ENCODE measurements at regions not wholly inside any gene's neighbourhood (a gene's known extent, or its start where the extent isn't known, plus 50 kb on each side); places are given as distances from the start of the nearest gene placed in this dataset.

DNA sequence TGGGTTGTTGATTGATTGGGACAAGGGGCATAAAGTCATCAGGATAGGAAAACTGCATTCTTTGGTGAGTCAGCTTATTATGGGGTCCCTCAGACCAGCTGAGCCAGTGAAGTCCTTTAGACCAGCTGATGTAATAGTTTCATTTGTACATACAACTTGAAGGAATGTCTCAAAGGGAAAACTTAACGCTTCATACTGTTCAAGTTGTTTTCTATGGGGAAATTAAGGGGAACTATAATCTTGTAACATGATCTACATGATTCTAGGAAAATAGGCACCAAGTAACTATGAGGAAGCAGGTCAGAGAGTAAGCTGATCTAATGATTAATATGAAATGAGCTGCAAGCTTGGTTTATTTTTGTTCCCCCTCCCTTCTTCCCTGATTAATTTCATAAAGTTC is 175.1 kb upstream of the GRID2 start:
- Histone ChIP-seq H3K9ac (ENCODE audit: insufficient read depth, low read length) (no peak overlapping the region), H3K4me1 (ENCODE audit: control insufficient read depth, extremely low read depth, insufficient read depth, low read length) (no peaks in the 10 kb centered on the region), H3K27me3 (ENCODE audit: control insufficient read depth, insufficient read depth, low read length) (no peaks in the 10 kb centered on the region), H3K27ac (ENCODE audit: insufficient read depth, low read length) (no peak overlapping the region), H3K79me2 (ENCODE audit: control insufficient read depth, insufficient read depth, low read length) (no peaks in the 10 kb centered on the region), H2AFZ (ENCODE audit: low read length) (no peak overlapping the region), H3K9me3 (ENCODE audit: control insufficient read depth, insufficient read depth, low read depth, low read length) (no peaks in the 10 kb centered on the region), H3K36me3 (ENCODE audit: control insufficient read depth, insufficient read depth, low read length) (no peaks in the 10 kb centered on the region), H3K4me3 (replicated peaks in 1 of 4; ENCODE audit: control extremely low read depth in 1 of 4, insufficient read depth in 1 of 4, low read depth in 3 of 4, low read length in 4 of 4) (no peak overlapping the region), H4K20me1 (ENCODE audit: control insufficient read depth, extremely low read depth, insufficient read depth, low read length) (no peaks in the 10 kb centered on the region), H3K4me2 (ENCODE audit: extremely low read depth, insufficient read depth, low read length) (no peak overlapping the region)
- TF ChIP-seq EZH2 (IDR thresholded peaks at IDR 0.05; ENCODE audit: low read length, missing control alignments), result no peak
- TF ChIP-seq, protein P1, sequence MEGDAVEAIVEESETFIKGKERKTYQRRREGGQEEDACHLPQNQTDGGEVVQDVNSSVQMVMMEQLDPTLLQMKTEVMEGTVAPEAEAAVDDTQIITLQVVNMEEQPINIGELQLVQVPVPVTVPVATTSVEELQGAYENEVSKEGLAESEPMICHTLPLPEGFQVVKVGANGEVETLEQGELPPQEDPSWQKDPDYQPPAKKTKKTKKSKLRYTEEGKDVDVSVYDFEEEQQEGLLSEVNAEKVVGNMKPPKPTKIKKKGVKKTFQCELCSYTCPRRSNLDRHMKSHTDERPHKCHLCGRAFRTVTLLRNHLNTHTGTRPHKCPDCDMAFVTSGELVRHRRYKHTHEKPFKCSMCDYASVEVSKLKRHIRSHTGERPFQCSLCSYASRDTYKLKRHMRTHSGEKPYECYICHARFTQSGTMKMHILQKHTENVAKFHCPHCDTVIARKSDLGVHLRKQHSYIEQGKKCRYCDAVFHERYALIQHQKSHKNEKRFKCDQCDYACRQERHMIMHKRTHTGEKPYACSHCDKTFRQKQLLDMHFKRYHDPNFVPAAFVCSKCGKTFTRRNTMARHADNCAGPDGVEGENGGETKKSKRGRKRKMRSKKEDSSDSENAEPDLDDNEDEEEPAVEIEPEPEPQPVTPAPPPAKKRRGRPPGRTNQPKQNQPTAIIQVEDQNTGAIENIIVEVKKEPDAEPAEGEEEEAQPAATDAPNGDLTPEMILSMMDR (conservative IDR thresholded peaks at IDR 0.05 in 1 of 2, IDR thresholded peaks at IDR 0.05 in 1 of 2; ENCODE audit: low read depth in 1 of 2, low read length in 2 of 2), result no peak
- peak in 1 of 2 donors; percentile 64 for DNase-seq (ENCODE audit: low read depth in 2 of 2)

- H3K27me3 ChIP-seq (ENCODE audit: control insufficient read depth, insufficient read depth, low read length), result no peaks in the 10 kb centered on the region
- no peak overlapping the region for H3K27ac ChIP-seq (ENCODE audit: insufficient read depth, low read length)
- no peaks in the 10 kb centered on the region for H3K79me2 ChIP-seq (ENCODE audit: control insufficient read depth, insufficient read depth, low read length)
- no peak overlapping the region for H2AFZ ChIP-seq (ENCODE audit: low read length)
- H3K9me3 ChIP-seq (ENCODE audit: control insufficient read depth, insufficient read depth, low read depth, low read length), result no peaks in the 10 kb centered on the region
- no peak overlapping the region for H3K4me3 ChIP-seq (replicated peaks in 1 of 4; ENCODE audit: control extremely low read depth in 1 of 4, insufficient read depth in 1 of 4, low read depth in 3 of 4, low read length in 4 of 4)
- no peak overlapping the region for H3K4me2 ChIP-seq (ENCODE audit: extremely low read depth, insufficient read depth, low read length)
- H4K20me1 ChIP-seq (ENCODE audit: control insufficient read depth, extremely low read depth, insufficient read depth, low read length), result no peaks in the 10 kb centered on the region
- no peaks in the 10 kb centered on the region for H3K36me3 ChIP-seq (ENCODE audit: control insufficient read depth, insufficient read depth, low read length)
- TF ChIP-seq, protein P1 (conservative IDR thresholded peaks at IDR 0.05 in 1 of 2, IDR thresholded peaks at IDR 0.05 in 1 of 2; ENCODE audit: low read depth in 1 of 2, low read length in 2 of 2), result no peak
- TF ChIP-seq EZH2 (IDR thresholded peaks at IDR 0.05; ENCODE audit: low read length, missing control alignments), result no peak
- no peaks in the 10 kb centered on the region for H3K4me1 ChIP-seq (ENCODE audit: control insufficient read depth, extremely low read depth, insufficient read depth, low read length)
- no peak overlapping the region for H3K9ac ChIP-seq (ENCODE audit: insufficient read depth, low read length)
- DNase-seq (ENCODE audit: low read depth in 2 of 2), result no peak
Observed at GRCh38 chr4:92129408-92129994, 174.3 kb upstream of the GRID2 start.

- no peaks in the 10 kb centered on the region for H3K36me3 ChIP-seq (ENCODE audit: control insufficient read depth, insufficient read depth, low read length)
- no peaks in the 10 kb centered on the region for H3K4me1 ChIP-seq (ENCODE audit: control insufficient read depth, extremely low read depth, insufficient read depth, low read length)
- no peak for DNase-seq (ENCODE audit: low read depth in 2 of 2)
- no peaks in the 10 kb centered on the region for H3K9me3 ChIP-seq (ENCODE audit: control insufficient read depth, insufficient read depth, low read depth, low read length)
- no peak overlapping the region for H3K27ac ChIP-seq (ENCODE audit: insufficient read depth, low read length)
- TF ChIP-seq EZH2 (IDR thresholded peaks at IDR 0.05; ENCODE audit: low read length, missing control alignments), result no peak
- TF ChIP-seq, protein P1 (conservative IDR thresholded peaks at IDR 0.05 in 1 of 2, IDR thresholded peaks at IDR 0.05 in 1 of 2; ENCODE audit: low read depth in 1 of 2, low read length in 2 of 2), result no peak
- no peaks in the 10 kb centered on the region for H3K27me3 ChIP-seq (ENCODE audit: control insufficient read depth, insufficient read depth, low read length)
- H3K4me2 ChIP-seq (ENCODE audit: extremely low read depth, insufficient read depth, low read length), result no peak overlapping the region
- no peaks in the 10 kb centered on the region for H3K79me2 ChIP-seq (ENCODE audit: control insufficient read depth, insufficient read depth, low read length)
- H3K9ac ChIP-seq (ENCODE audit: insufficient read depth, low read length), result no peak overlapping the region
- no peak overlapping the region for H3K4me3 ChIP-seq (replicated peaks in 1 of 4; ENCODE audit: control extremely low read depth in 1 of 4, insufficient read depth in 1 of 4, low read depth in 3 of 4, low read length in 4 of 4)
- no peak overlapping the region for H2AFZ ChIP-seq (ENCODE audit: low read length)
- H4K20me1 ChIP-seq (ENCODE audit: control insufficient read depth, extremely low read depth, insufficient read depth, low read length), result no peaks in the 10 kb centered on the region
Observed at GRCh38 chr4:92136434-92136833, 167.3 kb upstream of the GRID2 start.
